Muscle of back (tissue), 3 donors: ENCODE measurements at regions not wholly inside any gene's neighbourhood (a gene's known extent, or its start where the extent isn't known, plus 50 kb on each side); places are given as distances from the start of the nearest gene placed in this dataset.
"Not testable (repeated sequence)": the region's sequence is repeated elsewhere in the genome, so short reads cannot be mapped to it uniquely, and the experiment has no call there.

Experiments
- DNase-seq, 3 donors: peaks; one replicate each; pipeline versions ENCODE4 v3.0.0 to v3.0.0-alpha.2; 2013

DNA sequence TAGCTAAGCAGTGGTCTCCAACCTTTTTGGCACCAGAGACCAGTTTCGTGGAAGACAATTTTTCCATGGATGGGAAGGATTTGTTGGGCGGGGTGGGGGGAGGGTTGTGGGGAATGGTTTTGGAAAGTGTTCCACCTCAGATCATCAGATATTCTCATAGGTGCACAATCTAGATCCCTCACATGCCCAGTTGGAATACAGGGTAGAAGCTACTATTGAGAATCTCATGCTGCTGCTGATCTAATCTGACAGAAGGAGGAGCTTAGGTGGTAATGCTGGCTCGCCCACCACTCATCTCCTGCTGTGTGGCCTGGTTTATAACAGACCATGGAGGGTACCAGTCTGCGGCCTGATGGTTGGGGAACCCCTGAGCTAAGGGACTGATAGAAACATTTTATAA is 662.7 kb upstream of the RGMB start:
- DNase-seq = no peak

DNA sequence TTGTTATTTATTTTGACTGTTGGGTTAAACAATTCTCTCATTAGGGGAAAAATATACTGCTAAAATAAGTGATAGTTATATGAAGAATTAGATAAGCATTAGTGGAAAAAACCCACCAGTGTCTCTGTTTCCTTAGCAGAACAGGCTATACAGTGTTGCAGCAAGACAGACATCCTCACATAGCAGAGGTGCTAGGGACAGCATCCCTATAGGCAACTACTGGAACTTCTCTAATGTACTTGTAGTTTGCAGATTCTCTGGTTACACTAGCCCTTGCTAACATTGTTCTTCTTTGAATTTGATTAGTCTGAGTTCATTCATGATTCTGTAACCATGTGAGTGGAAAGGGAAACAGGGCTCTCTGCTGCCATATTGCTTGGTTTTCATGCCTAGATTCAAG is 661.8 kb upstream of the RGMB start:
- no peak for DNase-seq

DNA sequence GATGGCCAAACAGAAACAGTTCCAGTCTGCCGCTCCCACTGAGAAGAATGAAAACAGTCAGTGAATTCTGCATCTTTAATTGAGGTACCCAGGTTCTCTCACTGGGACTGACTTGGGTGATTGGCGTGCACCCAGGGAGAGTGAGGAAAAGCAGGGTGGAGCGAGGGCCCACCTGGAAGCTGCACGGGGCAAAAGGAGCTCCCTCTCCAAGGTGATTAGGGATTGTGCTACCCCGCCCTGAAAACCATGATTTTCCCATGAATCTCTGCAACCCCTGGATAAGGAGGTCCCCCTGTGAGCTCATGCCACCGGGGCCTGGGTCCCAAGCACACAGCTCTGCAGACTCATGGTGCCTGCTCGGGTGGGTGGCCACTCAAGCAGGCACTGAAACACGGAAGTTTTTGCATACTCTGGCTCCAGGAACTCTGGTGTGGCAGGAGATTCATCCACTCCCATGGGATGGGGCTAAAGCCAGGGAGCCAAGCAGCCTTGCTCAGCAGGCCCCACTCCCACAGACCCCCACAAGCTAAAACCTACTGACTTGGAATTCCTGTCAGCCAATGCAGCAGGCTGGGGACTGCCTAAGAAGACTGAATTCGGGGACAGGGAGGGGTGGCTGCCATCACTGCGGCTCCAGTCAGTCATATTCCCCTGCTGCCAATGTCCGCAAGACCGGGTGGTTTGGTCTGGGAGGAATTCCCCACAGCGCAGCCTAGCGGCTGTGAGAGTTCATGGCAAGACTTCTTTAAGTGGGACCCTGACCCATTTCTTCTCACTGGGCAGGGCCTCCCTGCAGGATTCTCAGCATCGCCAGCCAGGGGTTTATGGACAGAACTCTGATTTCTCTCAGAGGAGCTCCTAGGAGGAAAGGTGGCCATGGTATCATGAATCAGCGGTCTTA is 652.2 kb upstream of the RGMB start:
- DNase-seq = no peak

DNA sequence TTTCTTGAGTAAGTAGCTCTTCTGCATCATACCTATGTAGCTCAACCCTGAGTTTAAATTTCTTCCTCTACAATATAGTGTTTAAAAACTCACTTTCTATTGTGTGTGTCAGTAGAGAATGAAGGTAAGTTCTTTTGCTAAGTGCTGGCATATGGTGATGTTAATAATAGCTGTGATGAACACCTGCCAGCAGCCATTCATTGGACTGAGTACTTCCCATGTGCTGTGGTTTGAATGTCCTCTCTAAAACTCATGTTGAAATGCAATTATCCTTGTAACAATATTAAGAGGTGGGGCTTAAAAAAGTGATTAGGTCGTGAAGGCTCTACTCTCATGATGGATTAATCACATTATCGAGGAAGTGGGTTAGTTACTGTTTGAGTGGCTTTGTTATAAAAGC is 645.2 kb upstream of the RGMB start:
- no peak for DNase-seq

DNA sequence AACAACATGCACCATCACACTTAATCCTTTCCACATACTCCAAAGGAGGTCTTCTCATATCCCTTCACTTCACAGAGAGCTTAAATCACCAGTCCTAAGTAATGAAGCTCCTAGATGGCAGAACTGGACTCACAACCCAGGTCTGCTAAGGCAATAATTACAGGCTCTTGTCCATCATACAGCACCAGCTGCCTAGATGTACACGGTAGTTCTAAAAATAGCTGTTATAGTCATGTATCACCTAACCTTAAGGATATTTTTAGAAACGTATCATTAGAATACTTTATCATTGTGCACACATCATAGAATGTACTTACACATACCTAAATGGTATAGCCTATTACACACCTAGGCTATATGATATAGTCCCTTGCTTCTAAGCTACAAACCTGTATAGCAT is 644.6 kb upstream of the RGMB start:
- peak in 1 of 3 donors; percentile 19 for DNase-seq

DNA sequence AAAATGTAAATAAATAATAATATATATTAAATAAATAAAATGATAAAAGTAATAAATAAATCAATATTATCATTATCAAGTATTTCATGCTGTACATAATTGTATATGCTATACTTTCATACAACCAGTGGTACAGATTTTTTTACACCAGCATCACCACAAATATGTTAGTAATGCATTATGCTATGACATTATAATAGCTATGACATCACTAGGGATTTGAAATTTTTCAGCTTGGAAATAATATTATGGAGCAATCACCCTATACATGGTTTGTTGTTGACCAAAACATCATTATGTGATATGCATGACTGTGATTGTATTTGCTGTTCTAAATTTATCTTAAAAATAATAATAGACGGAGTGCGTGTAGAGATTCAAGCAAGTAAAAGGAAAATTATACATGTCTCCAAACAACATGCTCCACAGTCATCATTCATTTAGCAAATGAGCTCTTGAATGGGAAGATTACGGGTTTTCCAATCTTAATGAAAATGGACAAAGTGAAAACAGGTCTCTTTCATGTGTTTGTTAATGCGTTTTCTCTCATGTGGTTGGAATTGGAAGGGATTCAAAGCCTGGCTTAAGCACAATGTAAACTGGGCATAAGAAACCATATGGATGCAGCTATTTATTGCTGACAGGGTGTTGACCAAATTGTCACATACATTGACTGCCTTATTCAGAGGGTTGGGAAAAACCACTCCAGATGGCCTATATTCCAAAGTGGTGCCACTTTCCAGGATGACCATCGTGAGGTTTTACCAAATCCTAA is 643.0 kb upstream of the RGMB start:
- no peak for DNase-seq

DNA sequence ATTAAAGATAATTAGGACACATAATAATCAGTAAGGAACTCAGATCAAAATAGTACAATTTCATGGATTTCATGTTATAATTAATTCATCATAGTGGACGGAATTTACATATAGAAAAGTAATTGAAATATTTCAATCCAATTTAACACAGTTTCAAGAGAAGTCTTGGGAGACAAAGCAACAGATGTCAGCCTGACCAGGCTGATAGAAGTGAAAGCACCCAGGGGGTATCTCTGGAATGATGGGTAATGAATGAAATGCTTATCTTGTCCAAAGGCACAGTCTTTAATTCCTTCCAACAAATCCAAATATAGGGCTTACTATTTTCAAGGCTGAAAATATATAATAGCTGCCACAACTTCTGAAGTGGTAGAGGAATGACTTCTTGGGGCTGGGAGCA is 629.3 kb upstream of the RGMB start:
- no peak for DNase-seq

DNA sequence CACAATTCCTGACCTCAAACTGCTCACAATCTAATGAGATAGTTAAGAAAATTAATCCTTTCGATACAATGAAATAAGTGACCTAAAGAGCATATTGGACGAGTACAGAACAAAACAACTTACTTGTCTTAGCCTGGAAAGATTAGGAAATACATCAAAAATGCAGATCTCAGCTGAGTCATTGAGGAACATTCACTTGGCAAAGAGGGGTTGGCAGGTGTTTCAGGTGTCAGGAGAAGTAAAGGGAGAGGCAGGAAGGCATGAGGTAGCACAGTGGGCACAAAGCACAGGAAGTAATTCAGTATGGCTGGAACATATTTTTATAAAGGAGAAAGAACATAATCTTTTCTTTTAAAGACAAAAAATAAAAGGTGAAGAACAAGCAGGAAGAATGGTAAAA is 628.8 kb upstream of the RGMB start:
- no peak for DNase-seq

DNA sequence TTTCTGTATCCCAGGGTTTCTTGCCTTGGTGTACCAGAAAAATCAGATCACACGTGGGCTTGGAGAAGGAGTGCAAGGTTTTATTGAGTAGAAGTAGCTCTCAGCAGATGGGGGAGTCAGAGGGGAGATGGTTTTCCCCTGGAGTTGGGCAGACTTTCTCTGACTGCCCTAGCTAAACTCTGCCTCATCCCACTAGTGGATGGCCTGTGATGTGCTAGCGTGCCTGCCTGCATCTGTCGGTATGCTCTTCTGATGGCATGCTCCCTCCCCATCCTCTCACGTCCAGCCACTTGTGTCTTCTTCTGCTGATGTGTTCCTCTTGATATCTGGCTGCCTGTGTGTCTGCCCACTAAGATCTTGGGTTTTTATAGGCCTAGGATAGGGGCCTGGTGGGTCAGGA is 616.1 kb upstream of the RGMB start:
- no peak for DNase-seq

DNA sequence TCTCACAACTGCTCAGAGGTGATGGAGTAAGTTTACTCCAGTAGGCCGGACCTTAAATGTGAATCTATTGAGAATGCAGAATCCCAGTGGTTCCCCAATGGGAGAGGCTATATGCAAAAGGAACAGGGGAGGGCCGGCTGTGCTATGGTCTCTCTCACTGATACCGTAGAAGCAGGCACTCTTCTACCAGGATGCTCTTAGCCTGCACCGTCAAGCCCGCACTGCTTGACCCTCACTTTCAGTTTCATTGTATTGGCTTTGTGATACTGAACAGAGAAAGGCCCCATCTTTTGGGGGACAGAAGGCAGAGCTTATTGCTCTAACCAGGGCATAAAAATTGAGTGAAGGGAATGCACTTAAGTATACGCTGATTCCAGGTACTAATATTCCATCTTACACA is 615.0 kb upstream of the RGMB start:
- no peak for DNase-seq

DNA sequence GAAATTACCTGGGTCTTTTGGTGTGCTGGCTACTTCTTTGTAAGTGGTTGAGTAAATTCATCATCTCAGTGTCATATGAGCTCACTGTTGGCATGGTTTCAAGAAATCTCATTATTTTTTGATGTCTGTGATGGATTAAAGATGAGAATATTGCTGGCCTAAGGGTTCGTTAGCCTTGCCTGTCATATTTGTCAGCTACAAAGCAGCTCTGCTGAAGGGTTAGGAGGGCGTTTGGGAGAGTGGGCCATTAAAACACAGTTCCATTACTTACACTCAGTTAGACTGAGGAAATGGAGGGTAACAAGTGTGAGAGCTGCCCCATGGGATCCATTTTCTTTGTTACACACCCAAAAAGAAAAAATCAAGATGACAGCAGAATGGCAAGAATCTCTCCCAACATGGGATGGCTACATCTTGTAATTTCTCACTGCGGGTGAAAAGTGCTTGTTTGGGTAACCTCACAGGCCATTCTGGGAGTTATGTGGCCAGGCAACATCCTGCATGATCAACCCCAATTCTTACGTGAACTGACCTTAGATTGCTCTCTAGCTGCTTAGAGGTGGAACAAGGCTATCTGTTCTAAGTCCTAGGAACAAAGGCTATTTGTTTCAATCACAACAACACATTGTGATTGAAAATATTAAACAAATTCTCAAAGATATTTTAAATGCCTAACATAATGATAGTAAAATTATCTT is 609.5 kb upstream of the RGMB start:
- no peak for DNase-seq

DNA sequence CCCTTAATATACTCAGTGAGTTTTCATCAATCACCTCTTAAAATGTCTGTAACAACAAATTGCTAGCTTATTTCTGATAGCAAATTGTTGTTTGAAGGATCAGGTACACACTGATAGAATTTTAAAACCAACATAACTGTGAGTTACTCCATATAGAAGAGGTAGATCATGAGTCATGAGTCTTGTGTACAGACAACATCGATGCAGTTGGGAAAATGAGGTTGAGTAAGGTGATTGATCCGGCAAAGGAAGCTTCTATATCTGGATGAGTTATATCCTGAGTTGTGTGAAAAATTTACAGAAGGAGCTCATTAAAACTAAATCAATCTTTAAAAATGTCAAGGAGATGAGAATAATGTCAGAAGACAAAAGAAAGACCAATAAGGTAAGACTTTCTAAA is 604.6 kb upstream of the RGMB start:
- no peak for DNase-seq

DNA sequence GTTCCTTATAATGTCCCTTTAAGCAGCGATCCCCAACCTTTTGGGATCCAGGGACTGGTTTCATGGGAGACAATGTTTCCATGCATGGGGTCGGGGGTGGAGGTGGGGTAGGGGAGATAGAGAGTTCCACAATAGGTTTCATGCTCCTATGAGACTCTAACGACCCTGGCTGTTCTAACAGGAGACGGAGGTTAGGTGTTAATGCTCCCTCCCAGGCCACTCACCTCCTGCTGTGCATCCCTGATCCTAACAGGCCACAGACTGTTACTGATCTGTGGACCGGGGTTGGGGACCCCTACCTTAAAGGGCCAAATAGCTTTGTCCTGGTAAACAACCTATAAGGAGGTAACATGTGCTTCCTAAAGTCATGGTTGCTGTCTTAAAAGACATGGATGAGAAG is 602.5 kb upstream of the RGMB start:
- no peak for DNase-seq

DNA sequence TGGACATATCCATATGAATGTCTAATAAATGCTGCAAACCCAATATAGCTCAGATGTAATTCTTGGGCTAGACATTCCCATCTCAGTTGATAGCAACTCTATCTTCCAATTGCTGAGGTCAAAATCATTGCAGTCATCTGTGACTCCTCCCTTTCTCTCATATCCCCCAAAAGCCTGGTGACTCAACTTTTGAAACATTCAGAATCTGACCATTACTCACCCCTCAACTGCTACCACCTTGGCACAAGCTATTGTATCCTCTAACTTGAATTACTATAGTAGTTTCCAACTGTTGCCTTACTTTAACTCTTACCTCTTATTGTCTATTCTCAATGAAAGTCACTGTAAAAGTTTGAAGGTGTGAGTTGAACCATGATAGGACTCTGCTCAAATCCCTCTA is 600.1 kb upstream of the RGMB start:
- peak in 1 of 3 donors; percentile 16 for DNase-seq

DNA sequence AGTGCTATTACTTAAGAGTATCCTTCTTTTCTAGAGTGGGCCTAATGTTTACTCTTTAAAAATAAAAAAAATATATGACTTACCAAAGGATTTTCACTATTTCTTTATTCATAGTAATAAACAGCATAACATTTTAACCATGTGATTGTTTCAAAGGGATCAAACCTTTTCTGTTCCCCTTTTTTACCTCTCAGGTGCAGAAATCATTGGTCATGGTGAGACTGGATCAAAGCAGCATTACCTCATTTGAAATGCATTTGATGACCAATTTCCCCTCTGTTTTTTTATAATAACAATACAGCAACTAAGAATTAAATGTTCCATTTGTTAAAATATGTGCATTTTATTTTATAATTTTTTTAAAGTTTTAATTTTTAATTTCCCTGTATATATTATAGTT is 598.0 kb upstream of the RGMB start:
- no peak for DNase-seq

DNA sequence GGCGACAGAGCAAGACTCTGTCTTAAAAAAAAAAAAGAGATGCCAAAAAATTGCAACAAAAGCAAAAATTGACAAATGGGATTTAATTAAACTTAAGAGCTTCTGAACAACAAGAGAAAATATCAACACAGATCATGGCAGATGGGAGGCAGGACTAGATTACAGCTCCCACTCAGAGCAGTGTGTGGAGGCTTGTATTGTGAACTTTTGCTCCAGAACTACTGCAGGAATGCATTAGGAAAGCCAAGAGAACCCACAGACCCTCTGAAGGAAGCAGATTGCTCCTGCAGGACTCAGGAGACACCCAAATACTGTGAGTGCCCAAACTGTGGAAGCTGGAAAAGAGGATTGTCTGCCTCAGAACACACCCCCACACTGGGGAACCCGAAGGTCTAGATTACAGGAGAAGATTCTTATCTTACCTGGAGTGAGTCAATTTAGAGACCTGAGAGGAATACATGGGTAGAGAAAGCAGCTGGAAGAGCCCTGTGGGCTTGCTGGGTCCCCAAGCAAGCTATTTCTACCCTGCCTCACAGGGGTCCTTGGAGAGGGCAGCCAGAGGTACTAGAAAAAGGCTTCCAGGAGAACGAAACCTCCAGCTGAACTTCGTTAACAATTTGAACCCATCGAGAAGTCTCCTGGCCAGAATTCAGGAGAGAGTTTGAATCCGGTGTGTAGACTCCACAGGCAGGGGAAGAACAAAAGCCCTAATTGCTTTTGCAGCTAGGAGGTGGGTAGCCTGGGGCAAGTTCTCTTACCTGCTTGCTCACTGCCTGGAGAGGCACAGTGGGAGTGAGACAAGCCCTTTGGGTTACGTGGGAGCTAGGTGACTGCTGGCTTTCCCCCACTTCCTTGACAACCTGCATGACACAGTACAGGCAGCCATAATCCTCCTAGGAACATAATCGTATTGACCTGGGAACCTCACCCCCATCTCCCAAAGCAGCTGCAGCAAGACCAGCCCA is 593.4 kb upstream of the RGMB start:
- DNase-seq = no peak

DNA sequence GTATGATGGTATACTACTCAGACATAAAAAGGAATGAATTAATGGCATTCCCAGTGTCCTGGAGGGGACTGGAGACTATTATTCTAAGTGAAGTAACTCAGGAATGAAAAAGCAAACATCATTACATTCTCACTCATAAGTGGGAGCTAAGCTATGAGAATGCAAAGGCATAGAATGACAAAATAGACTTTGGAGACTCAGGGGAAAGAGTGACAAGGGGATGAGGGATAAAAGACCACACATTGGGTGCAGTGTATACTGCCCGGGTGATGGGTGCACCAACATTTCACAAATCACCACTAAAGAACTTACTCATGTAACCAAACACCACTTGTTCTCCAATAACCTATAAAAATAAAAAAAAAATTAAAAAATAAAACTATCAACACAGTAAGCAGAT is 587.3 kb upstream of the RGMB start:
- no peak for DNase-seq

DNA sequence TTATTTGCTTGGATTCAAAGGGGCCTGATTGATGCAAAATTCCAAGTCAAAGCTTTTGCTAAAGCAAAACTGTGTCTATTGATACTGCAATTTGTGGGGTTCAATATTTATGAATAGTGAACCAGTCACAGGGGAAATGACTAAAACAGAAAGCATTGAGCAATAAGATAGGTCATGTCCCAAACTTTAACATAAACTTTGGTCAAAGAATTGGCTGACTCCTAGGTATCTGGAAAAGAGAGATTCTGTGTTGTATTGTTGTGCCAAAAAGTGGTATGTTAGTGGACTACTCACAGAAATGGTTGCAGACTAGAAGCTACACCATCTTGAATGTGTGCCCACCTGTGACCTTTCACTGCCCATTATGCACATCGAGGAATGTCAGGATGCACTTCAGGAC is 585.5 kb upstream of the RGMB start:
- no peak for DNase-seq

DNA sequence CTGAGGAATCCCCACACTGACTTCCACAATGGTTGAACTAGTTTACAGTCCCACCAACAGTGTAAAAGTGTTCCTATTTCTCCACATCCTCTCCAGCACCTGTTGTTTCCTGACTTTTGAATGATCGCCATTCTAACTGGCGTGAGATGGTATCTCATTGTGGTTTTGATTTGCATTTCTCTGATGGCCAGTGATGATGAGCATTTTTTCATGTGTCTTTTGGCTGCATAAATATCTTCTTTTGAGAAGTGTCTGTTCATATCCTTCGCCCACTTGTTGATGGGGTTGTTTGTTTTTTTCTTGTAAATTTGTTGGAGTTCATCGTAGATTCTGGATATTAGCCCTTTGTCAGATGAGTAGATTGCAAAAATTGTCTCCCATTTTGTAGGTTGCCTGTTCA is 583.1 kb upstream of the RGMB start:
- DNase-seq = not testable (repeated sequence)

DNA sequence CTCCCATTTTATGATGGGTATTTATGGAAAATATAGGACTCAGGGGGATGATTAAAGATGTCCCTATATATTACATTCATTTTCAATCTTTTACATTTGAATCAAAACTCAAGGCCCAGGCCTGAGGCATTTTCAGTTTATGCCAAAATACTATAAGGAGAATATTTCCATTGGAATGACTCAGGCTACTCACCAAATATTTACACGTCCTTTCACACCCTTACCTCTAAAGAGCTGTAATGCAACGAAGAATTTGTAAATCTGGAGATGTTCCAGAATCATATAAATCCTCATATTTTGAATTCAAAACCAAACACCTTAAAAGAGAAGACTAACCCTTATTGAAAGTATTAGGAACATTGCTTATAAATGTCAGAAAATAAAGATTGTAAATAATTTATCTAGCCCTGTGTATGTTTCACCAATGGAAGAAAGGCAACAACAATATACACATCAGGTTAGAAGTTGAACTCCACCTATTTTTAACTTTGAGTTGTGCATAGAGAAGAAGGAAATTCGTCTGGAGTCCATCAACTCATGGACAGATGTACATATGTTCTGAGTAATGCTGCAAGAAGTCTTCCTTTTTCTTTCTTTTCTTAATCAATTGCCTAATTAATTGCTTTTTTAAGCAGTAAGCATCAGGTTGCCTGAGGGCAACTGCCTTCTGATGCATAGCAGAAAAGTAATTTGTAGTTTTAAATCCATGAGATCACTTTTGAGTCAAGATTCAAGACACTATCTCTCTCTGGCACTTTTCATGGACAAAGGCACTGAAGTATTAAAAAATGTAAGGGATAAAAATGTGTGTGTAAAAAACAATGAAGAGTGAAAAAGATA is 579.3 kb upstream of the RGMB start:
- DNase-seq = no peak
